ENCODE measurements at regions not wholly inside any gene's neighbourhood (a gene's known extent, or its start where the extent isn't known, plus 50 kb on each side); places are given as distances from the start of the nearest gene placed in this dataset.

- no peak for DNase-seq (ENCODE audit: low read depth)
- TF ChIP-seq, protein P1, sequence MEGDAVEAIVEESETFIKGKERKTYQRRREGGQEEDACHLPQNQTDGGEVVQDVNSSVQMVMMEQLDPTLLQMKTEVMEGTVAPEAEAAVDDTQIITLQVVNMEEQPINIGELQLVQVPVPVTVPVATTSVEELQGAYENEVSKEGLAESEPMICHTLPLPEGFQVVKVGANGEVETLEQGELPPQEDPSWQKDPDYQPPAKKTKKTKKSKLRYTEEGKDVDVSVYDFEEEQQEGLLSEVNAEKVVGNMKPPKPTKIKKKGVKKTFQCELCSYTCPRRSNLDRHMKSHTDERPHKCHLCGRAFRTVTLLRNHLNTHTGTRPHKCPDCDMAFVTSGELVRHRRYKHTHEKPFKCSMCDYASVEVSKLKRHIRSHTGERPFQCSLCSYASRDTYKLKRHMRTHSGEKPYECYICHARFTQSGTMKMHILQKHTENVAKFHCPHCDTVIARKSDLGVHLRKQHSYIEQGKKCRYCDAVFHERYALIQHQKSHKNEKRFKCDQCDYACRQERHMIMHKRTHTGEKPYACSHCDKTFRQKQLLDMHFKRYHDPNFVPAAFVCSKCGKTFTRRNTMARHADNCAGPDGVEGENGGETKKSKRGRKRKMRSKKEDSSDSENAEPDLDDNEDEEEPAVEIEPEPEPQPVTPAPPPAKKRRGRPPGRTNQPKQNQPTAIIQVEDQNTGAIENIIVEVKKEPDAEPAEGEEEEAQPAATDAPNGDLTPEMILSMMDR (IDR thresholded peaks at IDR 0.05; ENCODE audit: low read depth, low read length, missing control alignments): no peak
- H3K4me3 ChIP-seq (ENCODE audit: low read depth, low read length): no peak overlapping the region
Measured at GRCh38 chr17:33481652-33482051, 188.6 kb upstream of the ASIC2 start.

DNA sequence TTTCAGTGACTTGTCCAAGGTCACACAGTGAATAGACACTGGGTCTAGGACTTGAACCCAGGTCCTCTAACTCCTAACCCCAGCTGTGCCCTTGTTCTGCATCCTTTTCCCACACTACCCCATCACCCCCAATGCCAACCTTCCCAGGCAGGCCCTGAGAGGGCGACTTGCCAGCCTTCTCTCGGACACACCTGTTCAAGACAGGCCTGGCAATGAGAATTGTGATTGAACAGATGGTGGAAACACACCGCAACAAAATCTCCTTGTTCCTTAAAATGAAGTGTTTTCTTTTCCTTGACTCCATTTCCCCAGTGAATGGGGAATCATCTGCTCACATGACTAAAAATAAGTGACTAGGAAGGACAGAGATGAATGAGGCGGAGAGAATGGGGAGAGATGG lies 189.5 kb upstream of the ASIC2 start:
- TF ChIP-seq, protein P1 (IDR thresholded peaks at IDR 0.05; ENCODE audit: low read depth, low read length, missing control alignments): no peak
- no peak overlapping the region for H3K4me3 ChIP-seq (ENCODE audit: low read depth, low read length)
- DNase-seq (ENCODE audit: low read depth): no peak

- no peak for DNase-seq (ENCODE audit: low read depth)
- TF ChIP-seq, protein P1 (IDR thresholded peaks at IDR 0.05; ENCODE audit: low read depth, low read length, missing control alignments): no peak
- H3K4me3 ChIP-seq (ENCODE audit: low read depth, low read length): no peak overlapping the region
Measured at GRCh38 chr17:33484559-33484958, 191.5 kb upstream of the ASIC2 start.

- DNase-seq (ENCODE audit: low read depth): no peak
Measured at GRCh38 chr17:33486135-33486885, 193.2 kb upstream of the ASIC2 start.

DNA sequence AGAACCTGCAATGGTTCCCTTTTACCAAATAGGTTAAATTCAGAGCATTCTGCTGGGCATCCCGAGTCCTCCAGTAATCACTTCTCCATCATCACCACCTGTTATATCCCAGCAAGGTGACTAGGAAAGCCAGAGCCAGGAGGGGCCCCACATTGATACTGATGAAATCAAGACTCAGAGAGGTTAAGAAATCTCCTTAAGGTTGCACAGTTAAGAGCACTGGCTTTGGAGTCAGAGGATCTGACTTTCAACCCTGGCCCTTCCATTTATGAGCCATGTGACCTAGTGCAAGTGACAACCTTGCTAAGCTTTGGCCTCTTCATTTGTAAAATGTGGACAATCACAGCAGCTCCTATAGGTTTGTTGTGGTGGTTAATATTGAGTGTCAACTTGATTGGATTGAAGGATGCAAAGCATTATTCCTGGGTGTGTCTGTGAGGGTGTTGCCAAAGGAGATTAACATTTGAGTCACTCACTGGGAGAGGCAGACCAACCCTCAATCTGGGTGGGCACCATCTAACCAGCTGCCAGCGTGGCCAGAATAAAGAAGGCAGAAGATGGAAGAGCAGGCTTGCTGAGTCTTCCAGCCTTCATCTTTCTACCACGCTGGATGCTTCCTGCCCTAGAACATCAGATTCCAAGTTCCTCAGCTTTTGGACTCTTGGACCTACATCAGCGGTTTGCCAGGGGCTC lies 194.2 kb upstream of the ASIC2 start:
- TF ChIP-seq, protein P1 (IDR thresholded peaks at IDR 0.05; ENCODE audit: low read depth, low read length, missing control alignments): no peak
- DNase-seq (ENCODE audit: low read depth): no peak
- no peak overlapping the region for H3K4me3 ChIP-seq (ENCODE audit: low read depth, low read length)

More at GRCh38 chr17:33486135-33486885, 193.2 kb upstream of the ASIC2 start:
- H3K4me3 ChIP-seq (ENCODE audit: low read depth, low read length): no peak overlapping the region
- TF ChIP-seq, protein P1 (IDR thresholded peaks at IDR 0.05; ENCODE audit: low read depth, low read length, missing control alignments): no peak

DNA sequence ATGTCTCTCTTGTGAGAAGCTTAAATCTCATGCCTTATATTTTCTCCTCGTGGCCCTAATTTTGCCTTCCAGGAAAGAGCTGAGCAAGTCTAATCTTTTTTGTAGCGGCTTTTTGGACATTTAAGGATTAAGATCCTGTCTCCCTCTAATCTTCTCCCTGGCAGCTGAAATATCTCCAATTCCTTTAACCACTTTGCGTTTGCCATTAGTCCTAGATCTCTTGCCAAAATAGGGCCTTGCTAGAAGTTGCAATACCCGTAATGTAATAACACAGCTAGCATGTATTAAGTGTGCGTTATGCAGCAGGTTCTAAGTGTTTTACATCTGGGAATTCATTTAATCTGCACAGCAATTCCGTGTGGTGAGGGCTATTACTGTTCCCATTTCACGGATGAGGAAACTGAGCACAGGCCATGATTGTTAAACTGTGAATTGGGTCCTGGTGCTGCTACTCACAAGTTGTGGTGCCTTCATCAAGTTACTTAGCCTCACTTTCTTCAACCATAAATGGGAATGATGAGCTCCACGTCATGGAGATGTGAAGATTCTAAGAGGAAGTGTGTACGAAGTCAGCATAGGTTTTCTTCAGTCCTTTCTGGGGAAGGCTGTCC lies 198.9 kb upstream of the ASIC2 start:
- TF ChIP-seq, protein P1 (IDR thresholded peaks at IDR 0.05; ENCODE audit: low read depth, low read length, missing control alignments): no peak
- no peak overlapping the region for H3K4me3 ChIP-seq (ENCODE audit: low read depth, low read length)
- DNase-seq (ENCODE audit: low read depth): no peak

Data from GM12864 (cell line).